SK-N-MC (cell line): ENCODE measurements at regions not wholly inside any gene's neighbourhood (a gene's known extent, or its start where the extent isn't known, plus 50 kb on each side); places are given as distances from the start of the nearest gene placed in this dataset.

ENCODE experiments used
- EZH2 ChIP-seq: fragments of 200-600 bp; sonication (generic); IDR thresholded peaks from one replicate; pipeline ENCODE4 v1.6.1; 2017; ENCODE audit warnings: antibody characterized with exemption
- POLR2AphosphoS5 ChIP-seq: IDR thresholded peaks from 2 replicates; pipeline ENCODE4 v1.6.1; 2012; ENCODE audit warnings: mild to moderate bottlenecking, low read depth, low read length, borderline replicate concordance

GRCh38 chr9:115957585-115957984 lies 196.0 kb upstream of the PAPPA start:
- no peak for TF ChIP-seq POLR2AphosphoS5
- no peak for TF ChIP-seq EZH2
